GM20431 (cell line): ENCODE measurements at regions not wholly inside any gene's neighbourhood (a gene's known extent, or its start where the extent isn't known, plus 50 kb on each side); places are given as distances from the start of the nearest gene placed in this dataset.
"Not testable (repeated sequence)": the region's sequence is repeated elsewhere in the genome, so short reads cannot be mapped to it uniquely, and the experiment has no call there.

Experiments used
- in situ Hi-C: fragments of 300-500 bp; cut with MseI, MboI; formaldehyde crosslinking; loops from one replicate; pipeline ENCODE4 v1.15.0; 2020; ENCODE audit warnings: low sequenced_read_pairs; ENCODE audit not compliant: unreplicated experiment

DNA sequence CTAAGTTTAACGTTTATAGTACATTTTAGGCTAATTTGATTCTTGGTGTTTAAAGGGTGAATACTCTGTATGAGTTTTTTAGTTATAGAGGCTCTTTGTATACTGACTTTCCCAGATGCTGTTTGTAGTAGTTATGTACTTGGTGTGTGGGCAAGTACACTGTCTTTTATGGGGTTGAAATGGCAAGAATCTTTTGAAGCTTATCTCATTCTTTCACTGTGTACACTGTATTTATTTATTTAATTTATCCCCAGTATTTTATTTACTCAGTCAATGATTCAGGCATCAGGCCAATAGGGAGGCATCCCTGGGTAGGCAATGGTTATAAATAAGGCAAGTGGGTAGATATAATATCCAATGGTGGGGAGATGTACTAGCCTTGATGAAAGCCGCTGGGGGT is 277.0 kb upstream of the PTCHD4 start:
- in situ Hi-C loops = no loop called here

DNA sequence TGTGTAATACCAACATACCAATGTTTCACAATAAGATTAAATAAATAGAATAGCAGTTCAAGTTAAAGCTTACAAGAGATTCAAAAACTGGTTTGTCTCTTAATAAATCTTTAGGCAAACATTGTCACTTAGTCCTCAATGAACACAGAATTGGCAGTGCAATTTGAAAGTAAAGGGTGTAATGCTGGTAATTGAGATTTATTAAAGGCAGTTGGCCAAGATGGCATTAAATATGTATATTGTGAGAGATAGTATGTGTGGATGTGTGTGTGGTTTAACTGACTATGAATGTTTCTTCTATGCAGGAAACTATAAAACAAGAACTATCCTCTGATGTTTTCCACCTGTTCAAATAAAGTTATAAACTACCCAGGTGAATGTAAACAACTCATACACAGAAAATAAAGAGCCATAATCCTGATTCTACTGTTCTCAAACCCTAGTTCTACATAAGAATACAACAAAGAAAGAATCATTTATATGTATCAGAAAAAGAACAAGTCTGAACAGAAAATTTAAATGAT is 267.9 kb upstream of the PTCHD4 start:
- in situ Hi-C loops = no loop called here

DNA sequence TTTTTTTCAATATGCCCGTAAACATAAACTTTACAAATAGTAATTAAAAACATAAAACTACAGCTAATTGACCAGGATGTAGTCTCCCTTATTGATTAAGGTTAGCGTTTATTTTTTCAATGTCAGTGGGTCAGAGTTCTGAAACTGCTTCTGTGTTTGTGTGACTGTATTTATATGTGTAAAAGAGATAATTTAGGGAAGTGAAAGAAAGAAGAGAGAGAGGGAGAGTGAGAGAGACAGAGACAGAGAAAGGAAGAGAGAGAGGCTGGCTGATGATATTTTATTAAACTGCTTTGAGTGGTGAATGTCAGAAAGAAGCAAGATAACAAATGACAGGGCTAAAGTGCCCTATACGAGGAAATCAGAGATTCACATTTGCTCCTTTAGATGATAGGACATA is 266.1 kb upstream of the PTCHD4 start:
- in situ Hi-C loops = no loop called here

DNA sequence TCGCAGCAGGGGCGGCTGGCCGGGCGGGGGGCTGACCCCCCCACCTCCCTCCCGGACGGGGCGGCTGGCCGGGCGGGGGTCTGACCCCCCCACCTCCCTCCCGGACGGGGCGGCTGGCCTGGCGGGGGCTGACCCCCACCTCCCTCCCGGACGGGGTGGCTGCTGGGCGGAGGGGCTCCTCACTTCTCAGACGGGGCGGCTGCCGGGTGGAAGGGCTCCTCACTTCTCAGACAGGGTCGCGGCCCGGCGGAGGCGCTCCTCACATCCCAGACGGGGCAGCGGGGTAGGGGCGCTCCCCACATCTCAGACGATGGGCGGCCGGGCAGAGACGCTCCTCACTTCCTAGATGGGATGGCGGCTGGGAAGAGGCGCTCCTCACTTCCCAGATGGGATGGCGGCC is 260.2 kb upstream of the PTCHD4 start:
- in situ Hi-C loops = not testable (repeated sequence)

DNA sequence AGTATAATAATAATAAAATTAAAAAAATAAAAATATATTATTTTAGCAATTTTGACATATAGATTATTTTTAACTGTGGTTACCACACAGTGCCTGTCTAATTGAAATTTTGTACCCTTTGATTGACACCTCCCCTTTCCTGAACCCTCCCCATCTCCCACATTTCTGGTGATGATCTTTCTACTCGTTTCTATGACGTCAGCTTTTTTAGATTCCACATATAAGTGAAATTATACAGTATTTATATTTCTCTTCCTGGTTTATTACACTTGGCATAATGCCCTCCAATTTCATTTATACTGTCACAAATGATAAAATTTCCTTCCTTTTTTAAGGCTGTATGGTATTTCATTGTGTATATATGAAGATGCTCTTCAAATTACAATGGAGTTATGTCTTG is 258.1 kb upstream of the PTCHD4 start:
- in situ Hi-C loops = no loop called here

DNA sequence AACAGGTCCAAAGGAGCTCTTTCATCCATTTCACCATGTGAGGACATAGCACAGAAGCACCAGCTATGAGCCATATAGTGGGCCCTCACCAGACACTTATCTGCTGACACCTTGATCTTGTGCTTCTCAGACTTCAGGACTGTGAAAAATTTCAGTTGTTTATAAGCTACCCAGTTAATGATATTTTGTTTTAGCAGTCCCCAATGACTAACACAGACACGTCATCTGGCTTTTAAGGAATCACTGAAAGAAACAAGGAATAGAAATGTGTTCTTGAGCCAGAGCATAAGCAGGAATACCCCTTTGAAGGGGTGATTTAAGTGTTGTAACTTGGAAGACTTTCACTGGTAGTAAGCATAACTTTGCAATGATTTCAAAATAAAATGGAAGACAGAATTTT is 214.7 kb upstream of the PTCHD4 start:
- in situ Hi-C loops = no loop called here

DNA sequence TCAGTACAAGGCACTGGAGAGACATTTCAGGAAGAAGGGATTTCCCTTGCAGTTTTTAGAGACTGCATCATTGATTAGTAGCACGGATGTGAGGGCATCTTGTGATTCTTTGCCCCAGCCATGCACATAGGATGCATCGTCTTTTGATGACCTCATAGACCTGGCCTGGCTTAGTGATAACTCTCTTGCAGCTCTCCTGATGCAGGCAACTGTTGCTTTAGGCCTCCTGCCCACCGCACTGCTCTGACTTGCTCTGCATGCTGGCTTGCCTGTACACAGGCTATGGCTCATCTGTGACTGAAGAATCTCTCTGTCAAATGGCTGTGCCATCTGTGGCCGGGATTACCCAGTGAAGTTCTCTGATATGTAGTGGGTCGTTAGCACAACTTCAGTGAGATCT is 207.7 kb upstream of the PTCHD4 start:
- in situ Hi-C loops = no loop called here

DNA sequence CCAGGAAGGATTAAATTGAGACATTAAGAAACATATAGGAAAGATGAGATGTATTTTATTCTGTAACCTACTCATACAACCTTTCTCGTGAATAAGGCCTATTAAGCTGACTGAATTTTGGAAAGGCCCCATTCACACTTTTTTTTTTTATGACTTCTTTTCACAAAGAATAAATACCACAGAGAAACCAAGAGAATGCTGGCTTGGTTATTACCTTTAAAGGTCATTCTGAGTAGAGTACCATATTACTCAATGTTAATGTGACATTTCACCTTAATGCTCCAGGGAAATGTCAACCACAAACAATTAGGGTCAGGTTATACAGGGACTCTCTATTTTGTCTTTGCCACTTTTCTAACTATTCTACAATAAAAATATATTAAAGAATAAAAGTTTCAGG is 204.9 kb upstream of the PTCHD4 start:
- in situ Hi-C loops = no loop called here

DNA sequence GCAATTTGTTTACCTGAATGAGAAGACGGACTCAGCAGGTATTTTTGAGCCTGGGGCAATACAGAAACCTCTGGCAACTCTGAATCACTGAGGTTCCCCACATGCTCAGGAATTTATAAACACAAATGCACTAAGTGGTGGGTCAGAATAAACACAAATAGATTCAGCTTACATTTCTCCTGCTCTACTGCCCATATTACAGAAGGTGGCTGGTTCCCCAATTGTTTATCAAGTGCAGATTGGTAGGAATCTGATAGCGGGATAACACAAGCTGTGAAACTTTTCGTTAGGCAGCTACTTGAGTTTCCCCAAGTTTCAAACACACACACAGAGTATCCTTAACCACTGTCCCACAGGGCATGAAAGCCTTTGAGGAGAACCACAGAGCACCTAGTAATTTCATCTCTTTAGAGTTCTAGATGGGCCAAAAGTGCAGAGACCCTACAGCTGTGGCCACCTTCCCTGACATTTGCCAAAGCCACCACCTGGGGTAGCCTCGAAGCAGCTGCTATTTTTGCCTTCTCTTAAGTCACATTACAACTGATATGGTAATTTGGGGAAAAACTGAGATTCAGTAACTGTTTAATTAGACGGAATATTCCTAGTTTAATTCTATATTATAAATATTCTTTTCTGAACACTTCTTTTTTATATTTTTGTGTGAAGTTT is 204.2 kb upstream of the PTCHD4 start:
- in situ Hi-C loops = no loop called here

DNA sequence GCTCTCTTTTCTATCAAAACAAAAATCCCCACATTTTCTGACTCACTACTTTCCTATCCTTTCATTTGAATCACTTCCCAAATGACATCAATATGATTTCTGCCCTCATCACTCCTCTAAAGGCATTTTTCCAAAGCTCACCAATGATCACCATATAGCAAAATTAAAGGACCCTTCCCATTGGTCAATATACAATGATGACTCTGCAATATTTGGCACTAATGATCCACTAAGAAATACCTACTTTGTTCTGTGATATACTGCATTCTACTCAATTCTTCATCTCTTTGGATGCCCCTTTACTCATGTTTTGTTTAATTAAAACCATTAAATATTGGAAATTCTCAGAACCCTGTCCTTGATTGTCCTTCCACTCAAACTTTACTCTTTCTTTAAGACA is 200.3 kb upstream of the PTCHD4 start:
- in situ Hi-C loops = no loop called here

DNA sequence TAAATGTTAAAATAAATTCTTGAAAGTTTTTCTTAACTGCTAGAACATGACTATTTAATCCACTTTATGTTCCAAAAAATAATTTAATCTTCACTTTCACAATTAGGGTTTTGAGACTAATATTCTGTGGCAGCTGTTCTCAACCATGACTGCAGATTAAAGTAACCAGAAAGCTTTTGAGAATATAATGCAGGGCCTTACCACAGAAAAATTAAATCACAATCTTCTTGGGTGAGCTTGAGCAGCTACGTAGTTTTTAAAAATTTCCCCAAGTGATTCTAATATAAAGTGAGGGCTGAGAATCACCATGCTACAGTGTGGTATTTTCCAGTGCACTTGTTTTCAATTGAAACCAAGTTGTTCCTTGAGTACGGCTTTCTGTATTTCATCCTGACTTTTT is 196.6 kb upstream of the PTCHD4 start:
- in situ Hi-C loops = no loop called here

DNA sequence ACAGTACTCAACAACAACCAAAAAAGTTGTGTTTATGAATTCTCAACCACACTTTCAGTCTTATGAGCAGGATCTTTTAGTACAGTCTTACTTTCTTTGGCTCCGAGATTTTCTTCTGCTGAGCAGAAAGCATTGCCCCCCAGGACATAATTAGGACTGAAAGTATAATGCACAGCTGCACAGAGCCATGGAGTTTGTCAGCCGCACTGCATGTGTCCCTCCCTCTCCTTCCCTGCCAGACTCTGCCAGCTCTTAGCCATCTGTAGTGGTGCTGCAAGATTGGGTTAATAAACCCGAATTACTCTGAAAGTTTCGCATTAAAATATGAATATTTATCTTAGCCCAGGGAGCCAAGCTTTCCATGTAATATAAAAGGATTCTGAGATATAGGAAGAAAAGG is 179.6 kb upstream of the PTCHD4 start:
- in situ Hi-C loops = no loop called here

DNA sequence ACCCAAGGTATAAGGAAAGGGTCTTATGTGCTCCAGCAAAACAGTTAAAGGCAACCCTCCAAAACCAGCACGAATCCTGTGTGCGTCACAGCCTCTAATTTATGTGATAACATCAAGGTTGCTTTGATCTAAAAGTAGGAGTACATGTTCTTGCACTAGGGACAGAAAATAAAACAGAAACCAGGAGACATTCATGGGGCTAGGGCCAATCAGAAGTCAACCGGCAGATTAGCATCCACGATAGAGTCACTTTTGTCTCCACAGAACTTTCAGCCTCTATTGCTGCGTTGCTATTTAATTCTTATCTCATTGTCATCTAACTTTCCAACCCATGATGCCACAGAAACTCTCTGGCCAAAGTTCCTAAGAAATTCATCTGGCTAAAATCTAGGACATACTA is 178.8 kb upstream of the PTCHD4 start:
- in situ Hi-C loops = no loop called here

DNA sequence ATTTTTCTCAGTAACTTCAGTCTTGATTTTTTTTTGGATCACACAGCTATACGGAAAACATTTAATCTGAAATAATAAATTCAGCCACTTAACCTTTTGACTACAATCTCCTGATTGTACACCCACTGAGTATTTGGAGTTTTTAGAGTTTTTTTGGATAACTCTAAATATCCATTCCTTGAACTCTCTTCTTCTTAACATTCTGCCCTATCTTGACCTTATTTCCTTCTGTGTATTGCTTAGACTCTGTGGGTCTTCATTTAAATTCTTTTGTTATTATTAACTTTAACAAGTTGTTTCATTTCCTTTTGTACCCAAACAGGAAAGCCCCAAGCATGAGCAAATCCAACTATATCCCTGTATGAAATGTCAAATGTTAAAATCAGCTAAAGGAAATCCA is 170.2 kb upstream of the PTCHD4 start:
- in situ Hi-C loops = no loop called here

DNA sequence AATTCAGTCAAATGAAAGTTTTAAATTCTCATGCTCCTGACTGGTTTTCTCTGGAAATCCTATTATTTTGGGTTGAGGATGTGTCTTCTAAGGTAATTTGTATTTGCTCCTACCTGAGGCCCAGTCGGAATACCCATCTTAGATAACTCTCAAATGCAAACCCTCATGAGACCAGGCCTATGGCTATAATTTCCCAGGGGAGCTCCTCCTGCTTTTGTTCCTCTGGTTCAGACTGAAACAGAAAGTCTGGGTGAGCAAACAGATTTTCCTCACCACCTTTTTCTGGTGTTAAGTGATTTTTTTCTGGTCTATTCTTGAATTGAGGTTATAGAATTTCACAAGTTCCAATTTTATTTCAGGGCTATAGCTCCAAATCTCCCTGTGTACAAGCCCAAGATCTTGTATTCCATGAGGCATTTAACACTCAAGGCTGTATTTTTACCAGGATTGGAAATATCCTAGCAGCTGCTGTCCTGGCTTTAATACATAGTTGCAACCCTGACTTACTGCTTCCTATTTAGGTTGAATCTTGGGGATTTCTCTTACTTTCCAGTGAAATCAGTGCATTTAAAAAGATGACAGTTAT is 169.1 kb upstream of the PTCHD4 start:
- in situ Hi-C loops = no loop called here

DNA sequence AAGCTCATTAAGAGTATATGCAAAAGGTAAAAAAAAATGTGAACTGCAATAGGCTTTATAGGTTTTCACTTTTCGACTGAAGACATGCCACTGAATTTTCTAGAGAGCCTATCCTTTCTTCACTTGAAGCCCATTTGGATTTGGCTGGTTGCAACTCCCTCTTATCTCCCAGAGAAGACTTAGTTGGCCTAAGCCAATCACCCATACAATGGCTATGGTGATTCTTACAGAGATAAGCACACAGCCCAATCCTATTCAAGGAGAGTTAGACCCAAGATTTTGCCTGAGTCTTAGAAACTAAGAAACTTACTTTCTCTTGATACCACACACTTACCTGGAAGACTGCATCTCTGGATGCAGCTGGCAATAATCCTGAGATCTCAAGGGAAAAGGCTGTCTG is 167.3 kb upstream of the PTCHD4 start:
- in situ Hi-C loops = no loop called here

DNA sequence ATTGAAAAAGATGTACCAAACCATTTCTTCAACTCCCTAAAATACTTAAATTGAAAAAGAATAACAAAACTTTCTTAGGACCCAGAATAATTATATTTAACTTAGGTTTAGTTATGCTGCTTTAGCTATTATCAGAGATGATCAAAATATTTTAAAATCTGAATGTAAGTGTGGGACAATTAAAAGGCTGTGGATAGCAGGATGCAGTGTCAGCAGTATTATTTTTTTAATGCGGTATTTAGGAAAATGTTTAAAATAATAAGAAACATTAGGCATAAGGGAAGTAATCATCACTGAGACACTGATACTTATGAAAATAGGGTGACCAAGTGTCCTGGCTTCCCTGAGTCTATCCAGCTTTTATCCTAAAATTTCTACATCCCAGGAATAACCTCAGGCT is 161.5 kb upstream of the PTCHD4 start:
- in situ Hi-C loops = no loop called here

DNA sequence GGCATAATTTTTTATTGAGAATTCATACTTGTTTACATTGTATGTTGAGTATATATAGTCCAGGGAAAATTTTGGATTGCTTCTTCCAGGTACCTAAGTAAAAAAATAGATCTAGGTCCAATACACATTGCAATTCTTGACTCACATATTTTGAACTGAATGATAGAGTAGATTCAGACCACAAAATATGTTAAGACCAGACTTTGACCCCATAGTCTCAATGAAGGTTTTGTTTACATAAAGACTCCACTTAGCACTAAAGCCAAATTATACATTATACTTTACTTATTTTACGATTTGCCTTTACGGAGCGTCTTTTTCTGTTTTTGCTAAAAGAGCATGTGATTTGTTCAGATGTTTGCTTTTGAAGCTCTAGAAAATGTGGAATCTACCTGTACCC is 144.1 kb upstream of the PTCHD4 start:
- in situ Hi-C loops = no loop called here

DNA sequence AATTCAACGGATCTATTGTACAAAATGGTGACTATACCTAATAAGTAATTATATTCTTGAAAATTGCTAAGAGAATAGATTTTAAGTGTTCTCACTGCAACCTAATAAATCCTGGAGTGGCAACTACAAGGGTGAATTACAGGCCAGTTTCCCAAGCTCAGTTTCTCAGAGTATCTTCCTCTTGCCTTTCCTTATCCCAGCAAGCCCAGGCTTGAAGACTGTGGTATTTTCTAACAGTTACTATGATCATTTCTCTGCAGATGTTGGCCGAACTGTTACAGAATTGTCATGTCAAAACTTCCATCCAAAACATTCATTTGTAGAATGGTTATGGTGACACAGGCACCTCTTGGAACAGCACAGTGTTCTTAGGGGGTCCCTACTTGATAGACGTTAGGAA is 138.1 kb upstream of the PTCHD4 start:
- in situ Hi-C loops = no loop called here

DNA sequence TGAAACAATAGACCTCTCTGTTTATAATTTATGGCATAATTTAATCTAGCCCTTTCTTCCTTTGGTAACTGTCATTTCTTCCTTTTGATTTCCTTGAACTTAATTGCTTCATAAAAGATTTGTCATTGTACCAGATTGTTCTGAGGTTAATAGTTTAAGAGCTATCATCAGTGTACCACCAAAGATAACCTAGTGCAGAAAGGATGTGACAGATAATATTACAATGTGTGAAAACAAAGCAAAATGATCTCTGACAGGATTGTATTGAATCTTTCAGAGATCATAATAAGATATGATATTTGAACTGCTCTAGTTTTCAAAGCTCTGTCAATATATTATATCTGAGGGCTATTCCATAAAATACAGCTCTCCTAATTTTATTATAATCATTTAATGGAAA is 132.1 kb upstream of the PTCHD4 start:
- in situ Hi-C loops = no loop called here

DNA sequence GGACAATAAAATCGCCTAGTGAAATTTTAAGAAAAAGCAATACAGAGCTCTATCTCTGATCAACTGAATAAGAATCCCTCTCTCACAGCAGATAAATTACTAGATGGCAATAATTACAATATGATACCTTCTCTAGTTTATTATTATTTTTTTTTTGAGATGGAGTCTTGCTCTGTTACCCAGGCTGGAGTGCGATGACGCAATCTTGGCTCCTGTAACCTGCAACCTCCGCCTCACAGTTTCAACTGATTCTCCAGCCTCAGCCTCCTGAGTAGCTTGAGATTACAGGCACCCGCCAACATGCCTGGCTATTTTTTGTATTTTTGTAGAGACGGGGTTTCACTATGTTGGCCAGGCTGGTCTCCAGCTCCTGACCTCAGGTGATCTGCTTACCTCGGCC is 129.3 kb upstream of the PTCHD4 start:
- in situ Hi-C loops = no loop called here

DNA sequence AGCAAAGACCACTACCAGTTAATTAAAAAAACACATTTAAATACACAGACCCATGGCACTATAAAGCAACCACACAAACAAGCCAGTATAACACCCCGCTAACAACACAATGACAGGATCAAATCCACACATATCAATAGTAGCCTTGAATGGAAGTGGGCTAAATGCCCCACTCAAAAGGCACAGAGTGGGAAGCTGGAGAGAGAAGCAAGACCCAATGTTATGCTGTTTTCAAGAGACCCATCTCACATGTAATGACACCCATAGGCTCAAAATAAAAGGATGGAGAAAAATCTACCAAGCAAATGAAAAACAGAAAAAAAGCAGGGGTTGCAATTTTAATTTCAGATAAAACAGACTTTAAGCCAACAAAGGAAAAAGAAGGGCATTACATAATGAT is 125.4 kb upstream of the PTCHD4 start:
- in situ Hi-C loops = no loop called here
